Tibial nerve (tissue), 3 donors: ENCODE measurements at regions not wholly inside any gene's neighbourhood (a gene's known extent, or its start where the extent isn't known, plus 50 kb on each side); places are given as distances from the start of the nearest gene placed in this dataset.

Experiments
- CTCF ChIP-seq, 5 experiments: fragments of 200-600 bp in 3 of 5; fragments of 450-650 bp in 2 of 5; sonication (generic) in 3 of 5; IDR thresholded peaks; one replicate each; pipeline ENCODE4 v1.5.1; 2016 to 2019; ENCODE audit warnings: antibody characterized with exemption in 5 of 5, mild to moderate bottlenecking in 3 of 5, moderate library complexity in 2 of 5
- POLR2A ChIP-seq, 2 donors: fragments of 450-650 bp; IDR thresholded peaks; one replicate each; pipeline ENCODE4 v1.6.1; 2017; ENCODE audit warnings: antibody characterized with exemption in 2 of 2, mild to moderate bottlenecking in 2 of 2, moderate library complexity in 2 of 2

GRCh38 chr1:63064135-63064534, 258.2 kb upstream of the FOXD3 start:
- TF ChIP-seq CTCF (IDR thresholded peaks at IDR 0.05) (no peak), POLR2A (IDR thresholded peaks at IDR 0.05) (no peak)
